Thymus (tissue), 11 donors: ENCODE measurements at regions not wholly inside any gene's neighbourhood (a gene's known extent, or its start where the extent isn't known, plus 50 kb on each side); places are given as distances from the start of the nearest gene placed in this dataset.

Experiments used
- DNase-seq, 9 donors: peaks; one replicate each; pipeline ENCODE4 v3.0.0-alpha.2; 2013; ENCODE audit warnings: low spot score in 9 of 9, low read depth in 6 of 9, missing footprints in 1 of 9
- H3K27ac ChIP-seq, 2 donors: one replicate each; pipeline ENCODE4 v1.5.1; 2013; ENCODE audit warnings: control low read depth in 1 of 2, low read depth in 1 of 2, low read length in 1 of 2, mild to moderate bottlenecking in 1 of 2, moderate library complexity in 1 of 2
- H3K27me3 ChIP-seq, 2 donors: one replicate each; pipeline ENCODE4 v1.5.1; 2013; ENCODE audit warnings: low read length in 1 of 2; ENCODE audit not compliant: control insufficient read depth in 2 of 2, insufficient read depth in 1 of 2
- H3K36me3 ChIP-seq, 2 donors: one replicate each; pipeline ENCODE4 v1.5.1; 2013; ENCODE audit warnings: low read length in 1 of 2, mild to moderate bottlenecking in 1 of 2, moderate library complexity in 1 of 2; ENCODE audit not compliant: control insufficient read depth in 2 of 2, insufficient read depth in 2 of 2
- H3K4me1 ChIP-seq, 2 donors: one replicate each; pipeline ENCODE4 v1.5.1; 2013; ENCODE audit warnings: low read length in 2 of 2; ENCODE audit not compliant: control insufficient read depth in 2 of 2, insufficient read depth in 2 of 2
- H3K4me3 ChIP-seq, 2 donors: one replicate each; pipeline ENCODE4 v1.5.1; 2013; ENCODE audit warnings: low read length in 2 of 2, control low read depth in 1 of 2, mild to moderate bottlenecking in 1 of 2
- H3K9me3 ChIP-seq, 2 donors: one replicate each; pipeline ENCODE4 v1.5.1; 2013; ENCODE audit warnings: low read length in 1 of 2, mild to moderate bottlenecking in 1 of 2; ENCODE audit not compliant: control insufficient read depth in 2 of 2, insufficient read depth in 1 of 2
- WGBS: extraction: QIAGEN DNeasy Blood & Tissue Kit; methylation state at CpG from one replicate; pipeline ENCODE4 v1.1.7; 2013; 5-methylcytosine and 5-hydroxymethylcytosine counted together
- donor health status: healthy.

DNA sequence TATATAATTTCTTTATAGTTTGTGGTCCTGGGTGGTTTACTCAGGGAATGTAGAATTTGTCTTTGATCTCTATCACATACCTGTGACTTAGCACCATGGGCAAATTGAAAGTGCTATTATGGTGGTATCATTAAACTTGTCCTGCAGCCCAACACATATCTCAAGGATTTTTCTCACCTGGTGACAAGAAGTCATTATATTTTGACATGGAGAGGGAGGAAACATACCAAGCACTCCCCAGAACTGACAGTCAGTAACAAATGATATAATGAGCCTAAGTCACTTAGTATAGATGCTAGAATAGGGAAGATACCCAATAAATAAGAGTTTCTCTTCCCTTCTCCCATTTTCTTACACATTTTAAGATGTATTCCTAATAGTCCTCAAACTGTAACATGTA, 805.5 kb upstream of the KIF2B start:
- H3K27me3 ChIP-seq = no peaks in the 10 kb centered on the region
- H3K36me3 ChIP-seq = no peaks in the 10 kb centered on the region
- no peaks in the 10 kb centered on the region for H3K4me1 ChIP-seq
- H3K4me3 ChIP-seq = no peak overlapping the region
- peaks cover 0 to 4% of the 10 kb centered on the region in 2 donors for H3K9me3 ChIP-seq
- H3K27ac ChIP-seq = no peak overlapping the region
- DNase-seq = no peak

GRCh38 chr17:53016085-53016484, 806.6 kb upstream of the KIF2B start:
- Histone ChIP-seq H3K36me3 (no peaks in the 10 kb centered on the region), H3K27ac (no peak overlapping the region), H3K27me3 (no peaks in the 10 kb centered on the region), H3K4me3 (no peak overlapping the region), H3K4me1 (no peaks in the 10 kb centered on the region), H3K9me3 (peaks cover 0 to 4% of the 10 kb centered on the region in 2 donors)
- DNase-seq = no peak

- WGBS = 86% methylated on average over 2 of the region's 2 CpGs
Observed at GRCh38 chr17:53012364-53012763, 810.4 kb upstream of the KIF2B start.

GRCh38 chr17:53006006-53006405, 816.7 kb upstream of the KIF2B start:
- DNase-seq = no peak
- Histone ChIP-seq H3K4me3 (no peak overlapping the region), H3K4me1 (no peaks in the 10 kb centered on the region), H3K27me3 (no peaks in the 10 kb centered on the region), H3K9me3 (no peaks in the 10 kb centered on the region), H3K27ac (no peak overlapping the region), H3K36me3 (no peaks in the 10 kb centered on the region)
- whole genome bisulfite sequencing = 80% methylated on average over 1 of the region's 1 CpG

More at GRCh38 chr17:53012364-53012763, 810.4 kb upstream of the KIF2B start:
- H3K27me3 ChIP-seq = no peaks in the 10 kb centered on the region
- no peak overlapping the region for H3K4me3 ChIP-seq
- no peaks in the 10 kb centered on the region for H3K4me1 ChIP-seq
- H3K27ac ChIP-seq = no peak overlapping the region
- DNase-seq = no peak
- no peaks in the 10 kb centered on the region for H3K9me3 ChIP-seq
- no peaks in the 10 kb centered on the region for H3K36me3 ChIP-seq

GRCh38 chr17:53004902-53005301, 817.8 kb upstream of the KIF2B start:
- Histone ChIP-seq H3K27ac (no peak overlapping the region), H3K4me3 (no peak overlapping the region), H3K9me3 (no peaks in the 10 kb centered on the region), H3K27me3 (no peaks in the 10 kb centered on the region), H3K4me1 (no peaks in the 10 kb centered on the region), H3K36me3 (no peaks in the 10 kb centered on the region)
- DNase-seq = no peak

DNA sequence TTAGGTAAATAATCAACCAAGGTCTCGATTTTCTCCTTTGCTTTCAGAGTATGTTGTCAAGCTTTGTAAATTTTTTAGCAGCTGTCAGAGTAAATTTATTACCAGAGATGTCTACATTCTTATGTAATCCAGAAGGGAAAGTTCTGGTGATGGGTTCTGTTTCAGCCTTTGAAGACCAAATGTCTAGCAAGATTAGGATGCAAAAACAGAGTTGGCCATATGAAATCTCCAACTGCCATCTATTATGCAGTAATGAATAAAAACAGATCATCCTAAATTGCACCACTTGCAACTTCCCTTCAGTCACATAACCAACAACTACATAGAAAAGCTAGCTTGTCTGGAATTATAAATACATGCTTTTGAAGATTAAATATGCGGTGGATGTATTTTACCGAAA, 826.8 kb upstream of the KIF2B start:
- Histone ChIP-seq H3K9me3 (peaks cover 0 to 11% of the 10 kb centered on the region in 2 donors), H3K4me1 (no peaks in the 10 kb centered on the region), H3K27ac (no peak overlapping the region), H3K4me3 (no peak overlapping the region), H3K27me3 (no peaks in the 10 kb centered on the region), H3K36me3 (no peaks in the 10 kb centered on the region)
- no peak for DNase-seq
- WGBS = 87% methylated on average over 3 of the region's 3 CpGs

DNA sequence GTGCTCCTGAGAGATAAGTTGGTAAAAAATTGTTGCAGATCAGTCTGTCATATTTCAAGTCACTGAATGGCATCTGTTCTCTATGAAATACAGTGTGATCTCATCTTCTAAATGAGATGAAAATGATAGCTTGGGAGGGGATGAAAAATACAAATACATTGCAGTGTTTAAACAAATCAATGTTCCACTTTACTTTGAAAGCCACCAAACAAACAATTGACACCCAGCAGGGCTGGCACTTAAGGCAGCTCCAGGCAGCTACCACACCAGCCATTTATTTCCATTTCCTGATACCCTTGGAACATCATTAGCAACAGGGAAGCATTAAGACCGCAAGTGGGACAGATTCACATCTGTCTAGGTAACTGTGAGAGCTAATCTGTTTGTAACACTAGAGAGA, 827.6 kb upstream of the KIF2B start:
- Histone ChIP-seq H3K4me3 (no peak overlapping the region), H3K27ac (no peak overlapping the region), H3K36me3 (no peaks in the 10 kb centered on the region), H3K27me3 (no peaks in the 10 kb centered on the region), H3K4me1 (no peaks in the 10 kb centered on the region), H3K9me3 (peaks cover 0 to 11% of the 10 kb centered on the region in 2 donors)
- WGBS = 78% methylated on average over 1 of the region's 1 CpG
- DNase-seq = no peak

DNA sequence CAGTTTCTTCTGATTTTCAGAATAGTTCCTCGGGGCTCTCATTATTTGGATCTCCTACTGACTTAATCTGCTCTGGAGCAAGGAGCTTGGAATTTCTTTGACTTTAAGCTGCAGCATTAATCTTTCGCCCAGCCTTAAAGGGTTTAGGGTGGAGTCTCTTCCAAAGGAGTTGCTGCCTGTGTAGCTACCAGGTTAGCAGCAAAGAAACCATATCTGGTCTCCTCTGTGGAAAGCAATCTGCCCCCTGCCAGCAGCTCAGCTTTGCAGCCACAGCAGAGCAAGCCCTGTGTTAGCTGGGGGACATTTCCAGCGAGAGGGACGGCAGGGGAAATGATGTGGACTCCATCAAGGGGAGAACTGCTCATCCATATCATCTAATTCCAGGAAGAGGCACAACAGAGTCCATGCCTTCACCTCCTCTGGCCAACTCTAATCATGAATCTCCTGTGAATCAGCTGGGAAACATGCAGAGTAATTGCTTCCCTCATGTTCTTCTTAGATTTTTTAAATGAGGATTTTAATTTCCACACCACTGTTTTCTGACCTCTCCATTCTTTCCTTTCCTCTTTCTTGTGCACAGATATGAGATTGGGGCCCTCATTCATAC, 827.6 kb upstream of the CA10 start:
- H3K4me1 ChIP-seq = no peaks in the 10 kb centered on the region
- H3K9me3 ChIP-seq = no peaks in the 10 kb centered on the region
- WGBS = 67% methylated on average over 4 of the region's 4 CpGs
- H3K36me3 ChIP-seq = no peaks in the 10 kb centered on the region
- H3K4me3 ChIP-seq = no peak overlapping the region
- no peak overlapping the region for H3K27ac ChIP-seq
- no peak for DNase-seq
- no peaks in the 10 kb centered on the region for H3K27me3 ChIP-seq

DNA sequence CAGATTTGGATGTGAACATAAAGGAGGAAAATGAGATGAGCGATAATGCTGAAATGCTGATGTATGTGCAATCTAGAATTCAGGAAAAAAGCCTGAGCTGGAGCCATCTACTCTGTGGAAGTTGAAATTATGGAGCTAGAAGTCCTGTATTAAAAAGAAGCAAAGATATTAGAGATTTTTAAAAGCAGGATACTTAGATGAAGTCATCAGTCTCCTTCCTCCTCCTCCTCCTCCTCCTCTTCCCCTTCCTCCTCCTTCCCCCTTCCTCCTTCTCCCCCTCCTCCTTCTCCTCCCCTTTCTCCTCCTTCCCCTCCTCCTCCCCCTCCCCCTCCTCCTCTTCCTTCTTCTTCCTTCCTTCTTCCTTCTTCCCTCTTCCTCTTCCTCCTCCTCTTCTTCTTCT, 823.8 kb upstream of the CA10 start:
- Histone ChIP-seq H3K9me3 (no peaks in the 10 kb centered on the region), H3K4me1 (no peaks in the 10 kb centered on the region), H3K27me3 (no peaks in the 10 kb centered on the region), H3K4me3 (no peak overlapping the region), H3K36me3 (no peaks in the 10 kb centered on the region), H3K27ac (no peak overlapping the region)
- WGBS = 95% methylated on average over 1 of the region's 1 CpG
- DNase-seq = no peak

GRCh38 chr17:52979921-52980320, 821.4 kb upstream of the CA10 start:
- 65% methylated on average over 1 of the region's 1 CpG for WGBS
- no peak for DNase-seq
- H3K9me3 ChIP-seq = no peaks in the 10 kb centered on the region
- no peaks in the 10 kb centered on the region for H3K4me1 ChIP-seq
- no peaks in the 10 kb centered on the region for H3K36me3 ChIP-seq
- no peak overlapping the region for H3K4me3 ChIP-seq
- H3K27me3 ChIP-seq = no peaks in the 10 kb centered on the region
- no peak overlapping the region for H3K27ac ChIP-seq
